Mesenchymal stem cell (in vitro differentiated cells and primary cell): ENCODE measurements at regions not wholly inside any gene's neighbourhood (a gene's known extent, or its start where the extent isn't known, plus 50 kb on each side); places are given as distances from the start of the nearest gene placed in this dataset.

Experiments
- DNase-seq: peaks from one replicate; pipeline ENCODE4 v3.0.0-alpha.2; 2013
- H2AFZ ChIP-seq: one replicate; pipeline ENCODE4 v1.6.1; 2013; ENCODE audit warnings: low read depth, mild to moderate bottlenecking, control low read depth, inconsistent platforms, low read length, moderate library complexity
- H2AK5ac ChIP-seq: 2 replicates; pipeline ENCODE4 v1.6.1; 2013; ENCODE audit warnings: low read length, moderate library complexity, mild to moderate bottlenecking, inconsistent platforms; ENCODE audit not compliant: severe bottlenecking
- H2BK120ac ChIP-seq: one replicate; pipeline ENCODE4 v1.6.1; 2013; ENCODE audit warnings: low read depth, mild to moderate bottlenecking, inconsistent platforms, low read length, moderate library complexity
- H2BK12ac ChIP-seq, 2 experiments: one replicate each; pipeline ENCODE4 v1.6.1; 2013; ENCODE audit warnings: inconsistent platforms in 2 of 2, low read length in 2 of 2, mild to moderate bottlenecking in 2 of 2, moderate library complexity in 2 of 2, control low read depth in 1 of 2
- H2BK15ac ChIP-seq: one replicate; pipeline ENCODE4 v1.6.1; 2013; ENCODE audit warnings: mild to moderate bottlenecking, low read depth, inconsistent platforms; ENCODE audit not compliant: poor library complexity, severe bottlenecking
- H2BK5ac ChIP-seq: 2 replicates; pipeline ENCODE4 v1.6.1; 2013; ENCODE audit warnings: low read depth, mild to moderate bottlenecking, low read length, control low read depth, inconsistent platforms; ENCODE audit not compliant: poor library complexity, severe bottlenecking
- H3K14ac ChIP-seq, 2 experiments: one replicate each; pipeline ENCODE4 v1.6.1; 2013; ENCODE audit warnings: inconsistent platforms in 2 of 2, low read length in 2 of 2, control low read depth in 1 of 2, mild to moderate bottlenecking in 1 of 2, moderate library complexity in 1 of 2
- H3K18ac ChIP-seq, 2 experiments: one replicate each; pipeline ENCODE4 v1.6.1; 2013; ENCODE audit warnings: inconsistent platforms in 2 of 2, low read length in 2 of 2, control low read depth in 1 of 2, low read depth in 1 of 2, mild to moderate bottlenecking in 1 of 2
- H3K23ac ChIP-seq, 2 experiments: one replicate each; pipeline ENCODE4 v1.6.1; 2013; ENCODE audit warnings: inconsistent platforms in 2 of 2, low read length in 2 of 2, mild to moderate bottlenecking in 2 of 2, moderate library complexity in 2 of 2, control low read depth in 1 of 2
- H3K27ac ChIP-seq: 2 replicates; pipeline ENCODE4 v1.5.1; 2013; ENCODE audit warnings: mild to moderate bottlenecking, moderate library complexity, low read length, control low read depth, inconsistent platforms; ENCODE audit not compliant: poor library complexity, severe bottlenecking
- H3K27me3 ChIP-seq, 2 experiments: 2 replicates each; pipeline versions ENCODE4 v1.6.1 to v1.7.0; 2013; ENCODE audit warnings: low read length in 2 of 2, mild to moderate bottlenecking in 2 of 2, moderate library complexity in 2 of 2, control low read depth in 1 of 2, inconsistent platforms in 1 of 2; ENCODE audit not compliant: control insufficient read depth in 1 of 2, insufficient read depth in 1 of 2
- H3K36me3 ChIP-seq, 2 experiments: 2 replicates each; pipeline versions ENCODE4 v1.6.1 to v1.7.0; 2013; ENCODE audit warnings: low read length in 2 of 2, control low read depth in 1 of 2, inconsistent platforms in 1 of 2, low read depth in 1 of 2, mild to moderate bottlenecking in 1 of 2; ENCODE audit not compliant: insufficient read depth in 2 of 2, control insufficient read depth in 1 of 2
- H3K4ac ChIP-seq, 2 experiments: one replicate each; pipeline ENCODE4 v1.6.1; 2013; ENCODE audit warnings: inconsistent platforms in 2 of 2, low read length in 2 of 2, mild to moderate bottlenecking in 2 of 2, moderate library complexity in 2 of 2, control low read depth in 1 of 2, low read depth in 1 of 2
- H3K4me1 ChIP-seq: 2 replicates; pipeline ENCODE4 v1.6.1; 2013; ENCODE audit warnings: low read depth, low read length, control low read depth; ENCODE audit not compliant: control insufficient read depth, insufficient read depth
- H3K4me2 ChIP-seq: 2 replicates; pipeline ENCODE4 v1.6.1; 2013; ENCODE audit warnings: low read length, mild to moderate bottlenecking, inconsistent platforms; ENCODE audit not compliant: poor library complexity, severe bottlenecking
- H3K4me3 ChIP-seq, 2 experiments: 2 replicates each; pipeline versions ENCODE4 v1.5.1 to v1.7.0; 2013; ENCODE audit warnings: low read length in 2 of 2, mild to moderate bottlenecking in 2 of 2, control low read depth in 1 of 2, low read depth in 1 of 2; ENCODE audit not compliant: insufficient read depth in 1 of 2
- H3K79me1 ChIP-seq: replicated peaks from 2 replicates; pipeline ENCODE4 v1.6.1; 2013; ENCODE audit warnings: mild to moderate bottlenecking, control low read depth, low read length, inconsistent platforms; ENCODE audit not compliant: poor library complexity, severe bottlenecking
- H3K9ac ChIP-seq: 2 replicates; pipeline ENCODE4 v1.7.0; 2013; ENCODE audit warnings: mild to moderate bottlenecking, low read length, moderate library complexity
- H3K9me3 ChIP-seq: 2 replicates; pipeline ENCODE4 v1.7.0; 2013; ENCODE audit warnings: mild to moderate bottlenecking, low read length; ENCODE audit not compliant: control insufficient read depth
- H4K8ac ChIP-seq: one replicate; pipeline ENCODE4 v1.6.1; 2013; ENCODE audit warnings: inconsistent platforms, mild to moderate bottlenecking, low read length, moderate library complexity
- H4K91ac ChIP-seq: one replicate; pipeline ENCODE4 v1.6.1; 2013; ENCODE audit warnings: mild to moderate bottlenecking, low read length, inconsistent platforms
- WGBS: methylation state at CpG from one replicate; pipeline ENCODE4 v1.1.7; 2013; ENCODE audit warnings: mixed read lengths; 5-methylcytosine and 5-hydroxymethylcytosine counted together

GRCh38 chr18:60754413-60755009 lies 381.9 kb upstream of the MC4R start:
- Histone ChIP-seq H3K27me3 (no peaks in the 10 kb centered on the region), H2BK12ac (no peak overlapping the region), H3K4me2 (no peak overlapping the region), H3K4me3 (no peak overlapping the region), H2BK5ac (no peak overlapping the region), H3K36me3 (no peaks in the 10 kb centered on the region), H3K23ac (no peak overlapping the region), H3K18ac (no peak overlapping the region), H2AFZ (no peak overlapping the region), H3K9me3 (no peaks in the 10 kb centered on the region), H2BK120ac (no peak overlapping the region), H3K14ac (no peak overlapping the region), H4K91ac (no peak overlapping the region), H2AK5ac (no peak overlapping the region), H2BK15ac (no peak overlapping the region), H3K9ac (no peak overlapping the region), H3K4me1 (no peaks in the 10 kb centered on the region), H3K79me1 (no peaks in the 10 kb centered on the region), H3K4ac (no peak overlapping the region), H4K8ac (no peak overlapping the region), H3K27ac (no peak overlapping the region)
- 63% methylated on average over 3 of the region's 4 CpGs for WGBS
- no peak for DNase-seq

GRCh38 chr18:60755134-60755533 lies 382.6 kb upstream of the MC4R start:
- H3K4ac ChIP-seq: no peak overlapping the region
- H3K4me2 ChIP-seq: no peak overlapping the region
- no peaks in the 10 kb centered on the region for H3K4me1 ChIP-seq
- no peaks in the 10 kb centered on the region for H3K79me1 ChIP-seq
- no peaks in the 10 kb centered on the region for H3K9me3 ChIP-seq
- no peak overlapping the region for H3K4me3 ChIP-seq
- DNase-seq: no peak
- H2BK120ac ChIP-seq: no peak overlapping the region
- no peaks in the 10 kb centered on the region for H3K27me3 ChIP-seq
- no peak overlapping the region for H2BK5ac ChIP-seq
- H3K14ac ChIP-seq: no peak overlapping the region
- no peak overlapping the region for H2BK12ac ChIP-seq
- no peak overlapping the region for H3K27ac ChIP-seq
- H2AK5ac ChIP-seq: no peak overlapping the region
- no peak overlapping the region for H2AFZ ChIP-seq
- H2BK15ac ChIP-seq: no peak overlapping the region
- no peaks in the 10 kb centered on the region for H3K36me3 ChIP-seq
- no peak overlapping the region for H3K23ac ChIP-seq
- WGBS: 17% methylated on average over 1 of the region's 5 CpGs
- H4K8ac ChIP-seq: no peak overlapping the region
- no peak overlapping the region for H4K91ac ChIP-seq
- no peak overlapping the region for H3K18ac ChIP-seq
- no peak overlapping the region for H3K9ac ChIP-seq

GRCh38 chr18:60775978-60776377 lies 403.4 kb upstream of the MC4R start:
- Histone ChIP-seq H3K27ac (no peak overlapping the region), H2BK120ac (no peak overlapping the region), H3K27me3 (no peaks in the 10 kb centered on the region), H3K18ac (no peak overlapping the region), H3K36me3 (no peaks in the 10 kb centered on the region), H3K9me3 (peaks cover 22% of the 10 kb centered on the region), H3K4me2 (no peak overlapping the region), H3K23ac (no peak overlapping the region), H2BK15ac (no peak overlapping the region), H3K14ac (no peak overlapping the region), H3K4me1 (no peaks in the 10 kb centered on the region), H2AK5ac (no peak overlapping the region), H3K9ac (no peak overlapping the region), H2BK5ac (no peak overlapping the region), H3K4me3 (no peak overlapping the region), H3K79me1 (no peaks in the 10 kb centered on the region), H4K91ac (no peak overlapping the region), H3K4ac (no peak overlapping the region), H4K8ac (no peak overlapping the region), H2BK12ac (no peak overlapping the region), H2AFZ (no peak overlapping the region)
- WGBS: no CpG with 5 or more reads among the region's 1 CpG
- DNase-seq: no peak

- peaks cover 8% of the 10 kb centered on the region for H3K9me3 ChIP-seq
- no peaks in the 10 kb centered on the region for H3K79me1 ChIP-seq
- no peak overlapping the region for H4K91ac ChIP-seq
- H3K9ac ChIP-seq: no peak overlapping the region
- H3K27me3 ChIP-seq: no peaks in the 10 kb centered on the region
- no peaks in the 10 kb centered on the region for H3K4me1 ChIP-seq
- H2BK120ac ChIP-seq: no peak overlapping the region
- no peak overlapping the region for H2BK5ac ChIP-seq
- H3K18ac ChIP-seq: no peak overlapping the region
- no peak overlapping the region for H3K14ac ChIP-seq
- no peak overlapping the region for H2AK5ac ChIP-seq
- H3K27ac ChIP-seq: no peak overlapping the region
- H2BK15ac ChIP-seq: no peak overlapping the region
- no peak overlapping the region for H3K4me3 ChIP-seq
- no peak for DNase-seq
- H2BK12ac ChIP-seq: no peak overlapping the region
- H3K4ac ChIP-seq: no peak overlapping the region
- H2AFZ ChIP-seq: no peak overlapping the region
- no peaks in the 10 kb centered on the region for H3K36me3 ChIP-seq
- H3K4me2 ChIP-seq: no peak overlapping the region
- H3K23ac ChIP-seq: no peak overlapping the region
- no peak overlapping the region for H4K8ac ChIP-seq
- 58% methylated on average over 1 of the region's 1 CpG for WGBS
Measured at GRCh38 chr18:60784161-60784560, 411.6 kb upstream of the MC4R start.
